HG02943 (cell line): ENCODE measurements at regions not wholly inside any gene's neighbourhood (a gene's known extent, or its start where the extent isn't known, plus 50 kb on each side); places are given as distances from the start of the nearest gene placed in this dataset.

Experiments used
- ATAC-seq: cut with Tn5 transposase; IDR thresholded peaks from one replicate; pipeline ENCODE4 v1.9.1; 2021; ENCODE audit warnings: mild to moderate bottlenecking, low read depth, moderate library complexity; ENCODE audit not compliant: unreplicated experiment

DNA sequence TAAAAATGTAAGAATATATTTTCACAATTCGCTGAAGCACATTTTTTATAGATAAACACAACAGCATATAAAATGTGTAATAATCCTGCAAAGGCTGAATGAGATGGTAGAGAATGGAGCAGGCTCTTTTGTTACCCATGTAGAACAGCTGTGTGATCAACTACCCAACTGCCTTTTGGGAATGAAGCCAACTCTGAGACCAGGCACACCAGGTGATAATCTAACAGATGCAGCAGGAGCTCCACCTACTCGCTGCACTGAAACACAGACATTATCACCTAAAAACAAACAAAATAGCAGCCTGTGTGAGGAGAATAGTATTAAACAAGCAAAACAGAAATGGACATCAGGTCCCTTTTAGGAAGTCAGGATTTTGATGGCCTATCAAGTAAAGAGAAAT lies 183.3 kb downstream of the CCDC59 start:
- no peak for ATAC-seq

DNA sequence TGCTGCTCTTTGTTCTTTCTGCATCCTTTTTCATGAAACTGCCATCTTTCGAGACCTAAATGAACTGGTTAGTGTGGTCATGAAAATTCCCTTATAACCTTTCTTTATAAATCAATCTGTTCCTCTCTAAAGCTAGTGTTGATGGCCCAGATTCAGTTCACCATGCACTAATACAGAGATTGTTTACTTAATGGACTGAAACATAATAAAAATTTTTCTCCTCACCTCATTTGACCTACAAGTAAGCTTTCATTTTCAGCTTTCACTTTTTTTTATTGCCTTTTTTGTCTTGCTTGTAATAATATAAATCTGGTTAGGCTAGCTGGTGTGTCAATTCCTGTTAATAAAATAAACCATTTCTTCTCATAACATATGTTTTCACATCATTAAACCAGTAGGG lies 183.8 kb downstream of the CCDC59 start:
- ATAC-seq = no peak

- ATAC-seq = no peak
Measured at GRCh38 chr12:82149045-82149444, 209.1 kb downstream of the CCDC59 start.

- no peak for ATAC-seq
Measured at GRCh38 chr12:82146740-82147139, 211.4 kb downstream of the CCDC59 start.

- ATAC-seq = no peak
Measured at GRCh38 chr12:82144505-82144904, 213.7 kb downstream of the CCDC59 start.

- ATAC-seq = no peak
Measured at GRCh38 chr12:82132390-82132789, 225.8 kb downstream of the CCDC59 start.

DNA sequence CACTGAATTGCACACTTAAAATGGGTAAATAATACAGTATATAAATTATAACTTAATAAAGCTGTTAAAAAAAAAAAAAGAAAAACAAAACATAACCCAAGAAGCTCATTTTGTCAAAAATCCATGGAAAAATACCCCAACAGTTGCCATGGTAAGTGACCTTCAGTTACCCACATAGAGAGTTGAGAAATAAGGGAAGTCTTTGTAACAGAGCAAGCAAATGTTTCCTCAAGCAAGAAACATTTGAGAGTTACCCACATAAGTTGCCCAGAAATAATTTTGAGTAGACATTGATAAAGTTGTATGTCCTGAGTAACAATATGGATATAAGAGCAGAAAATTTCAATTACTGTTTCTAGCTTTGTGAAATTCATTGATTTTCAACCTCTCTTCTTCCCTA lies 227.4 kb downstream of the CCDC59 start:
- no peak for ATAC-seq

GRCh38 chr12:82124711-82125380 lies 233.3 kb downstream of the CCDC59 start:
- ATAC-seq = no peak

GRCh38 chr12:82121545-82121944 lies 236.6 kb downstream of the CCDC59 start:
- no peak for ATAC-seq

GRCh38 chr12:82120901-82121300 lies 237.3 kb downstream of the CCDC59 start:
- ATAC-seq = no peak

DNA sequence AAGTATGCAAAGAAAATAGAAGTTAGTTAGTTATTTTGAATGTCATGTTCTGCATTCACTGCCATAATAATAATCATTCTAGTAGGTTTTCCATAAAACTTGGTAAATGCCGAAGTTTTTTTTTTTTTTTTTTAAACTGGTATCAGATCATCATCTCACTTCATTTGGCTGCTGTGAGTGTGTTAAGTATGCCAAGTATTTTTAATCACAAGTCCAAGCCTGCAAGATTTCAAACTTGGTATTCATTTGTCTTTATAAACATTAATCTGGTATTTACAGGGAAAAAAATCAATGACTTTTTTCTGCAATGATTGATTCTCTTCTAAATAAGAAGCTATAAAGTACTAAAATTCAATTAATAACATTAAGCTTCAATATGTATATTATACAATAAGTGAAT lies 248.9 kb downstream of the CCDC59 start:
- no peak for ATAC-seq

GRCh38 chr12:82108615-82109014 lies 249.6 kb downstream of the CCDC59 start:
- no peak for ATAC-seq

DNA sequence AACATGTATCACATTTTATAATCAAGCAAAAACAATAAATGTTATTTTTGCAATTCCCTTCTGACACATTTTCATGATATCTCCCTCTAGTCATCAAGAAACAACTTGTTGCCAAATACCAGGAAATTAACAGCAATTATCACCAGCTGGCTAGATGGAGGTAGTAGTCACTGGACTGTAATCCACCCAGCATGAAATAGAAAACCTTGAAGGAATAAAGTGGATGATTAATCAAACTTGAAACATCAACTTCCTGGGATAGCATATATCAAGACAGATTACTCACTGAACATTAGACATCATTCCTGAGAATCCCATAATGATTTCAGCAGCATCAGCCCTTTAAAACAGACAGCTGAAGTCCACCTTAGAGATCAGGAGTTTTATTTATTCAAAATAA lies 259.0 kb downstream of the CCDC59 start:
- ATAC-seq = no peak

DNA sequence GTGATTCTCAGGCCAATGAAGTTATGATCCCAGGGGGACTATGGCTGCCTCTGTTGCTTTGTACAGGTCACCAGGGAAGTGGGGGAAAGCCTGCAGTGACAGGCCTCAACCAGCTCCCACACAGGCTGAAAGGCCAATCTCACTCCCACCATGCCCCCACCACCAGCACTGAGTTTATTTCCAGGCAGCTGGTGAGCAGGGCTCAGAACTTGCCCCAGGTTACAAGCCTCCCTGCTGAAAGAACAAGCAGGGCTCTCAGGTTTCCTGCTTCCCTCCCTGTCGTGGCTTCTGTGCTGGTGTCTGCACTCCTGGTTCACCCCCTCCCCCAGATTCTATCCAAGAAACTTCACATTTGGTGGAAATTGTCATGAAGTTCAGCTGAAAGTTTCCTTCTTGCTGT lies 260.3 kb downstream of the CCDC59 start:
- ATAC-seq = no peak

- ATAC-seq = no peak
Measured at GRCh38 chr12:82097438-82097837, 260.7 kb downstream of the CCDC59 start.

DNA sequence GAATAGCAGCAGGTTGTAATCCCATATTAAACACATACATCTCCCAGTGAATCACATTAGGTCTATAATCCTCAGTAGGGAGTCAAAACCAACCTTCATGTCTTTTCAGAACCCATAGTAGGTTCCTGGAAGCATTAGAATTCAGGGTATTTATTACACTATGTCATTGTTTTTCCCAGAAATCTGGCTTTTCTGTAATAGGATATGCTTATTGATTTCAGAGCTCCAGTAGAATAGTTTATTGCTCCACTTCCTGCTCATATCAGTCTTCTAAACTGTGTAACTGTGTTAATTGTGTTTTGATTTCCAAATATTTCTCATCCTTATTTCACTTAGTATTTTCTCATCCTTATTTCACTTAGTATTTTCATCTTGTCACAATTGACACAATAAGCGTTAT lies 268.0 kb downstream of the CCDC59 start:
- ATAC-seq = no peak

GRCh38 chr12:82089369-82090121 lies 268.6 kb downstream of the CCDC59 start:
- ATAC-seq = no peak

- ATAC-seq = no peak
Measured at GRCh38 chr12:82082501-82082900, 275.7 kb downstream of the CCDC59 start.

- ATAC-seq = no peak
Measured at GRCh38 chr12:82069931-82070514, 288.2 kb downstream of the CCDC59 start.

GRCh38 chr12:82058197-82058596 lies 299.0 kb upstream of the PPFIA2 start:
- no peak for ATAC-seq

DNA sequence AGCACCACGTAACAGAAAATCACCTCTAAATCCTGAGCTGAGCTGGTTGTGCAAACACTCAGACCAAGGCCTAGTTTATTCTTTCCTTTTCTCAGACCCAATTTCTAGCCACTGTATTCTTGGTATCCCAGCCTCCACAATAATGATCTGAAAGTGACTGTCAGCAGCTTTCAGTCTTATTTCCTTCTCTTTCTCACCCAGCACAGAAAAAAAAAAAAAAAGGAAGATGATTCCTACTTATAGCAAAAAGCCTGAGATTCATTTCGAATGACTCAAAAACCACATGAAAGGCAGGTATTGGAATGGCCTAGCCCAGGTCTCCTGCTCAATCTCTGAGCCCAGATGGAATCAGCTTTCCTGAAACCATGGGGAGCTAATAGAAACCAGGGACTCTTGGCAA lies 298.6 kb upstream of the PPFIA2 start:
- no peak for ATAC-seq

- no peak for ATAC-seq
Measured at GRCh38 chr12:82055391-82055790, 296.2 kb upstream of the PPFIA2 start.
